HCT116 (cell line): ENCODE measurements at regions not wholly inside any gene's neighbourhood (a gene's known extent, or its start where the extent isn't known, plus 50 kb on each side); places are given as distances from the start of the nearest gene placed in this dataset.

Source experiments
- ATAC-seq: fragments of 200-7000 bp; cut with Tn5 transposase; 2 replicates; pipeline ENCODE4 v1.9.1; 2020; ENCODE audit warnings: mild to moderate bottlenecking, moderate library complexity
- BruUV-seq: library from RNA; stranded (reverse); fragments of 400-500 nt; replicated peaks from 2 replicates; lab custom pipeline; 2021; lab: Mats Ljungman, UMichigan
- CTCF ChIA-PET: fragments of 300-600 bp; sonication (Branson Sonifier 250); formaldehyde crosslinking; loops from one replicate; lab custom pipeline; 2021; ENCODE audit warnings: antibody characterized with exemption; lab: Charles Lee
- POLR2A ChIA-PET: fragments of 300-600, 350-600 bp; sonication (Branson Sonifier 250); formaldehyde crosslinking; loops from one replicate; lab custom pipeline; 2021; ENCODE audit warnings: antibody characterized with exemption; lab: Charles Lee
- RAD21 ChIA-PET, 2 experiments: fragments of 300-600 bp; sonication (Branson Sonifier 250); formaldehyde crosslinking; loops; one replicate each; lab custom pipeline; 2023; ENCODE audit warnings: low total read pairs in 2 of 2; ENCODE audit not compliant: uncharacterized antibody in 2 of 2, unreplicated experiment in 2 of 2, low non-redundant PET in 1 of 2; lab: Charles Lee
- DNase-seq: peaks from one replicate; pipeline ENCODE4 v3.0.0-alpha.2; 2010; ENCODE audit warnings: low read depth, low spot score
- H2AFZ ChIP-seq: fragments of 200-600 bp; shearing (Covaris generic), sonication (generic); 2 replicates; pipeline ENCODE4 v1.6.1; 2017; ENCODE audit warnings: low read depth, mixed run types, mixed read lengths, antibody characterized with exemption, low read length; ENCODE audit not compliant: poor library complexity, severe bottlenecking
- H3K27ac ChIP-seq: 2 replicates; pipeline ENCODE4 v1.5.1; 2012; ENCODE audit warnings: low read depth, low read length
- H3K27me3 ChIP-seq: fragments of 200-600 bp; sonication (generic); 2 replicates; pipeline ENCODE4 v1.6.1; 2016; ENCODE audit warnings: mixed run types, low read length, mixed read lengths; ENCODE audit not compliant: insufficient read depth
- H3K36me3 ChIP-seq, 2 experiments: fragments of 200-500 bp in 1 of 2; fragments of 200-600 bp in 1 of 2; sonication (Bioruptor generic) in 1 of 2; sonication (generic) in 1 of 2; 2 replicates each; pipeline versions ENCODE4 v1.5.1 to v1.6.1; 2014 to 2016; ENCODE audit warnings: low read length in 2 of 2, inconsistent platforms in 1 of 2, mixed read lengths in 1 of 2, mixed run types in 1 of 2; ENCODE audit not compliant: insufficient read depth in 2 of 2, control insufficient read depth in 1 of 2
- H3K4me1 ChIP-seq, 2 experiments: fragments of 200-600 bp in 1 of 2; sonication (generic) in 1 of 2; 2 replicates each; pipeline versions ENCODE4 v1.5.1 to v1.6.1; 2012 to 2017; ENCODE audit warnings: low read length in 2 of 2, inconsistent platforms in 1 of 2, mild to moderate bottlenecking in 1 of 2, mixed read lengths in 1 of 2, mixed run types in 1 of 2, moderate library complexity in 1 of 2; ENCODE audit not compliant: insufficient read depth in 2 of 2, control insufficient read depth in 1 of 2
- H3K4me2 ChIP-seq: fragments of 200-600 bp; sonication (generic); 2 replicates; pipeline ENCODE4 v1.6.1; 2017; ENCODE audit warnings: mixed run types, low read length, mixed read lengths
- H3K4me3 ChIP-seq, 2 experiments: fragments of 200-600 bp in 1 of 2; sonication (generic) in 1 of 2; replicated peaks in 1 of 2; 2 replicates each; pipeline ENCODE4 v1.5.1; 2011 to 2016; ENCODE audit warnings: low read length in 2 of 2, control low read depth in 1 of 2, low read depth in 1 of 2, mild to moderate bottlenecking in 1 of 2, mixed read lengths in 1 of 2, mixed run types in 1 of 2
- H3K79me2 ChIP-seq: fragments of 200-600 bp; sonication (generic); 2 replicates; pipeline ENCODE4 v1.6.1; 2017; ENCODE audit warnings: mild to moderate bottlenecking, mixed run types, low read length, moderate library complexity, mixed read lengths; ENCODE audit not compliant: insufficient read depth
- H3K9ac ChIP-seq: fragments of 200-600 bp; sonication (generic); 2 replicates; pipeline ENCODE4 v1.6.1; 2016; ENCODE audit warnings: low read length, mixed read lengths
- H3K9me2 ChIP-seq: fragments of 200-600 bp; sonication (generic), shearing (Covaris generic); 2 replicates; pipeline ENCODE4 v1.6.1; 2017; ENCODE audit warnings: mixed run types, mild to moderate bottlenecking, moderate library complexity; ENCODE audit not compliant: insufficient read depth
- H3K9me3 ChIP-seq, 2 experiments: fragments of 200-500 bp in 1 of 2; fragments of 200-600 bp in 1 of 2; sonication (Bioruptor generic) in 1 of 2; sonication (generic) in 1 of 2; 2 replicates each; pipeline ENCODE4 v1.6.1; 2014 to 2017; ENCODE audit warnings: low read length in 2 of 2, mixed read lengths in 2 of 2, inconsistent platforms in 1 of 2, low read depth in 1 of 2, mild to moderate bottlenecking in 1 of 2, mixed run types in 1 of 2, moderate library complexity in 1 of 2; ENCODE audit not compliant: control insufficient read depth in 1 of 2, insufficient read depth in 1 of 2
- H4K20me1 ChIP-seq: fragments of 200-600 bp; sonication (generic), shearing (Covaris generic); 2 replicates; pipeline ENCODE4 v1.6.1; 2017; ENCODE audit warnings: mixed run types, mild to moderate bottlenecking, moderate library complexity; ENCODE audit not compliant: insufficient read depth
- ATF3 ChIP-seq: IDR thresholded peaks from 2 replicates; pipeline ENCODE4 v1.6.1; 2012
- CBX3 ChIP-seq: IDR thresholded peaks from 2 replicates; pipeline ENCODE4 v1.6.1; 2012; ENCODE audit warnings: low read depth
- CEBPB ChIP-seq: IDR thresholded peaks from 2 replicates; pipeline ENCODE4 v1.6.1; 2012; ENCODE audit warnings: low read depth
- ELF1 ChIP-seq: IDR thresholded peaks from 2 replicates; pipeline ENCODE4 v1.6.1; 2012; ENCODE audit warnings: low read depth, borderline replicate concordance
- EZH2phosphoT487 ChIP-seq: fragments of 200-600 bp; IDR thresholded peaks from 2 replicates; pipeline ENCODE4 v1.6.1; 2018; ENCODE audit warnings: antibody characterized with exemption, borderline replicate concordance
- JUND ChIP-seq: IDR thresholded peaks from 2 replicates; pipeline ENCODE4 v1.6.1; 2012
- REST ChIP-seq: IDR thresholded peaks from 2 replicates; pipeline ENCODE4 v1.6.1; 2012; ENCODE audit warnings: low read depth
- SIN3A ChIP-seq: IDR thresholded peaks from 2 replicates; pipeline ENCODE4 v1.6.1; 2012; ENCODE audit warnings: low read depth
- SP1 ChIP-seq: IDR thresholded peaks from 2 replicates; pipeline ENCODE4 v1.6.1; 2012; ENCODE audit warnings: low read depth
- TCF7L2 ChIP-seq: IDR thresholded peaks from 2 replicates; pipeline ENCODE4 v1.7.0; 2011; ENCODE audit warnings: borderline replicate concordance, inconsistent platforms; ENCODE audit not compliant: insufficient read depth, insufficient read length; ENCODE audit errors: extremely low read depth
- YY1 ChIP-seq: IDR thresholded peaks from 2 replicates; pipeline ENCODE4 v1.6.1; 2011; ENCODE audit warnings: low read length, low read depth, moderate library complexity, mild to moderate bottlenecking; ENCODE audit not compliant: insufficient replicate concordance; ENCODE audit errors: extremely low read depth
- ZBTB33 ChIP-seq: IDR thresholded peaks from 2 replicates; pipeline ENCODE4 v1.6.1; 2011; ENCODE audit warnings: mild to moderate bottlenecking, low read length, moderate library complexity; ENCODE audit not compliant: insufficient replicate concordance; ENCODE audit errors: extremely low read depth
- ZFX ChIP-seq: fragments of 450-650 bp; IDR thresholded peaks from 2 replicates; pipeline ENCODE4 v1.6.1; 2017
- ZNF274 ChIP-seq: fragments of 200-500 bp; sonication (Bioruptor generic); IDR thresholded peaks from 2 replicates; pipeline ENCODE4 v1.6.1; 2014; ENCODE audit warnings: mild to moderate bottlenecking, low read depth, low read length, inconsistent platforms
- intact Hi-C: fragments of 100-400 bp; cut with micrococcal nuclease; formaldehyde crosslinking; loops from 2 replicates; pipeline ENCODE4 v1.10.0; 2022

- ChIA-PET CTCF (no interaction called here), RAD21 (no interaction called here)
- Histone ChIP-seq H3K27me3 (no peaks in the 10 kb centered on the region), H3K79me2 (no peaks in the 10 kb centered on the region), H4K20me1 (no peaks in the 10 kb centered on the region)
- intact Hi-C loops = no loop called here
- ATAC-seq (no peak), DNase-seq (no peak)
- BruUV-seq = no TSS peak
- TF ChIP-seq EZH2phosphoT487 (no peak), YY1 (no peak), CBX3 (no peak)
- TF ChIP-seq, all 23 proteins: peak for 0
- POLR2A ChIA-PET = no interaction called here
- Histone ChIP-seq H3K9me2 (no peaks in the 10 kb centered on the region), H2AFZ (no peak overlapping the region), H3K9me3 (peaks cover 0 to 3% of the 10 kb centered on the region in 2 experiments; a peak in 1 of 4 replicates), H3K27ac (no peak overlapping the region), H3K36me3 (no peaks in the 10 kb centered on the region), H3K4me3 (no peak overlapping the region), H3K9ac (no peak overlapping the region), H3K4me2 (no peak overlapping the region), H3K4me1 (no peaks in the 10 kb centered on the region)
Measured at GRCh38 chr11:79600711-79601110, 159.9 kb upstream of the TENM4 start.

GRCh38 chr11:79594834-79595233 lies 154.0 kb upstream of the TENM4 start:
- ATAC-seq (no peak), DNase-seq (no peak)
- Histone ChIP-seq H3K4me1 (no peaks in the 10 kb centered on the region), H3K4me3 (no peak overlapping the region), H2AFZ (no peak overlapping the region), H3K27ac (no peak overlapping the region), H3K4me2 (no peak overlapping the region), H4K20me1 (no peaks in the 10 kb centered on the region), H3K9me2 (no peaks in the 10 kb centered on the region), H3K9me3 (peaks cover 0 to 2% of the 10 kb centered on the region in 2 experiments; a peak in 1 of 4 replicates), H3K9ac (no peak overlapping the region), H3K36me3 (no peaks in the 10 kb centered on the region), H3K27me3 (no peaks in the 10 kb centered on the region), H3K79me2 (no peaks in the 10 kb centered on the region)
- RAD21 ChIA-PET = no interaction called here
- BruUV-seq = no TSS peak
- intact Hi-C loops = no loop called here
- TF ChIP-seq EZH2phosphoT487 = no peak
- TF ChIP-seq ATF3 = no peak
- TF ChIP-seq YY1 = no peak
- no peak for TF ChIP-seq SP1
- TF ChIP-seq ZNF274 = no peak
- no peak for TF ChIP-seq CBX3
- TF ChIP-seq ZFX = no peak
- no peak for TF ChIP-seq REST
- no peak for TF ChIP-seq JUND
- no peak for TF ChIP-seq SIN3A
- no peak for TF ChIP-seq ZBTB33
- TF ChIP-seq TCF7L2 = no peak
- no peak for TF ChIP-seq CEBPB
- TF ChIP-seq ELF1 = no peak
- CTCF ChIA-PET = no interaction called here
- POLR2A ChIA-PET = no interaction called here
